ENCODE measurements at regions not wholly inside any gene's neighbourhood (a gene's known extent, or its start where the extent isn't known, plus 50 kb on each side); places are given as distances from the start of the nearest gene placed in this dataset.
"Not testable (repeated sequence)": the region's sequence is repeated elsewhere in the genome, so short reads cannot be mapped to it uniquely, and the experiment has no call there.

DNA sequence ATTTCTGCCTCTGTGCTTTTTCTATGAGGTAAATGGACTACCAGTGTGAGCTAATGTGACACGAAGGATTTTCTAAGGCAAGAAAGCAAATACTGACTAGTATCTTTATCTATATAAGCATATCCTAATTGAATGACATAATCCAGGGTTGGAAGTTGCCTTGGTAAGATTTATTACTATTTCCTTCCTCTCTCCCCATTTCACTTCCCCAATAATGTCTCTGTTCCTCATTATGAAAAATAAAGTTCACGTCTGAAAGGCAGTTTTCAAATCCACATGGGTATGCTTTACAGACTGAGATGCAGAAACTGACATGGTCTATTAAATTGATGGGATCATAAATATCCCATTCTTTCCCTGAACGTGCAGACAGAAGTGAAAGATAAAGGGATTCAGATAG lies 86.0 kb downstream of the DTWD1 start:
- no peak for DNase-seq

DNA sequence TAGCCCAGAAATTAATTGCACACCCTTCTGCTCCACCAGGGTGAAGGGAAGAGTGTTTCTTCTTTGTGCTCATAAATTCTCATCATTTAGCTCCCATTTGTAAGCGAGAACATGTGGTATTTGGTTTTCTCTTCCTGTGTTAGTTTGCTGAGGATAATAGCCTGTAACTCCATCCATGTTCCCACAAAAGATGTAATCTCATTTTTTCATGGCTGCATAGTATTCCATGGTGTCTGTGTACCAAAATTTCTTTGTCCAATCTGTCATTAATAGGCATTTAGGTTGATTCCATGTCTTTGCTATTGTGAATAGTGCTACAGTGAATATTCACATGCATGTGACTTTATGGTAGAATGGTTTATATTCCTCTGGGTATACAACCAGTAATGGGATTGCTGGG lies 86.8 kb downstream of the DTWD1 start:
- no peak for DNase-seq

DNA sequence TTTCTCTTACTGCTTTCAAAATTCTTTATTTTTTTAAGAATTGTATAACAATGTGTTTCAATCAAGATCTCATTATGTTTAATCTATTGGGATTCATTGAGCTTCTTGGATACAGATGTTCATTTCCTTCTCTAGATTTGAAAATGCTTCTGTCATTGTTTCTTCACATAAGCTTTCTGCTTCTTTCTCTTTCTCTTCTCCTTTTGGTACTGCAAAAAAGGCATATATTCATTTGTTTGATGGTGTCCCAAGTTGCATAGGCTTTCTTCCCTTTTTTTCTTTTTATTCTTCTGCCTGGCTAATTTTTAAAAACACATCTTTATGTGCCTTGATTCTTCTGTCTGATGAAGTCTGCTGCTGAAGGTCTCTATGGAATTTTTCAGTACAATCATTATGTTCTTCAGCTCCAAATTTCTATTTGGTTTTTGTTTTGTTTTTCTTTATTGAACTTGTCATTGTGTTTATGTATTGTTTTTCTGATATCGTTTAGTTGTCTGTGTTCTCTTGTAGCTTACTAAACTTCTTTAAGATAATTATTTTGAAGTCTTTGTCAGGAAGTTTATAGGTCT lies 88.9 kb downstream of the DTWD1 start:
- DNase-seq, result no peak

DNA sequence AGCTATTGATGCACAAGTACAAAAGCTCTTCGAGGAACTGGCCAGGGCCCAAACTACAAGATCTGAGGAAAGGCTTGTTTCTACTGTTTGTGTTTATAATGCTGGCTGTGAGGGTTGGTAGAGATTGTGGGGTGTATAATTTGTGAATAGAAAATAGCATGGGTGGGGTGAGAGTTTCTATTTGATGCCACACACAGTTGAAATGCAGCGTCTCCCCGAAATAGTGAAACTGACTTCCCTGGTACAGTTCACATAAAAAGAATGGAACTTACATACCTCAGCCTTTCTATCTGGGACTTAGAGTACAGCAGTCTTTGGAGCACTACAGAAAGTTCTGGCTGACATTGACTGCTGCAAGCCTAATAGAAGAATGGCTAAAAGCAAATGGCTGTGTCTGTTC lies 91.3 kb downstream of the DTWD1 start:
- DNase-seq, result no peak

DNA sequence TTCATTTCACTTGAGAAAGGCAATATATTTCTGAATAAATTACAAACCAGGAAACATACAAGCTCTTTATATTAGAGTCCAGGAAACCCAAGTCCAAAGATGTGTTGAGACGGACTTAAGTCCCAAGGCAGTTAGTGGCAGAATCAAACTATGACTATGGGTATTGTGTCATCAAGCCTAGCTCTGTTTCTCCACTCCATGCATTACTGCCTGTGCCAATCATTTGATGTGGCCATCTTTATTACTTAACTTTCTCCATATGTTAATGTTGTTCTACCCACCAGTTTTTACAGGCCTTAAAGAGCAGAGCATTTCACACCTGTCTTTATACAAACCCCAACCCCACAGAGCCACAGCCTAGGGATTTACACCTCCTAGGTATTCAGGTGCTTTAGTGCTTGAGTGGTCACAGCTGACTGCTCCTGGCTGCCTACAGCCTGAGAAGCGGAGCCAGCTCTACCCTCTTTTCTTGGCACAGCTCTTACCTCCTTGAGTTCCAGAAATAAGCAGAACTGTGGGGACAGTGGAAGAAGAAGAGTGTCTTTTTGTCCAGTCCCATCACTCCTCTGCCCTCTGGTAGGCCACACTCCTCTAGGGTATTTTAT lies 92.1 kb downstream of the DTWD1 start:
- DNase-seq, result peak; percentile 14

DNA sequence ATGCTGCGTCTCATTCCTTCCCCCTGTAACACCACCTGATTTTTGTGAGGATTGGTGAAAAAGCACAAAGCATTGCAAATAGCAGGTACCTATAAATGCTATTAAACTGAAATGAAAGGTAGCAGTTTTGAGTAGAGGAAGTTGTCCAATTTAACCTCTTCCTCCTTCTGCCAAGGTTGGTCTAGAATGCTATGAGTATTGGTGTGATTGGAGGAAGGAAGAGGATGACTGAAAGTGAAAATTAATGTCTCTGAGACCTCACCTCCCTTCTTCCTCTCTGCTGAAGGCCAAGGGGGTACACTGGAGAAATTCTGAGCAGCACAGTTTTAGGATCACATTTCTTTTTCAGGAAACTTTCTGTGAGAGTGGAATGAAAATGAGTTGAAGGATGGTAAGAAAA lies 94.4 kb downstream of the DTWD1 start:
- no peak for DNase-seq

DNA sequence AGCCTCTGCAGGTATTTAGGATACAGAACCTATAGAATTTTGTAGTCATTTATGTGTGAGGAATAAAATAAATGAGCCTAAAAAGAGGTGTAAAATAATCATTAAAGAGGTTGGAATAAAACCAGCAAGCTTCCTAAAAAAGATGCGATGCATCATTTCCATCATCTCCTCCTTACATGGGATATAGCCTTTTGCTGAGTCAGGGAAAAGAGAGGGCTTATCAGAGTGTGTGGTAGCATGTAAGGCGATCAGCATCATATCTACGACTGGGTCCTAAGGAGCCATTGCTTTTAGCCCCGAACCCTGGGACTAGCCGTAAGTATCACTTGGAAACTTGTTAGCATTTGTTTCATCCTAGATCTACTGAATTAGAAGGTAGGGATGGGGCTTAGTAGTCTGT lies 94.9 kb downstream of the DTWD1 start:
- DNase-seq, result no peak

DNA sequence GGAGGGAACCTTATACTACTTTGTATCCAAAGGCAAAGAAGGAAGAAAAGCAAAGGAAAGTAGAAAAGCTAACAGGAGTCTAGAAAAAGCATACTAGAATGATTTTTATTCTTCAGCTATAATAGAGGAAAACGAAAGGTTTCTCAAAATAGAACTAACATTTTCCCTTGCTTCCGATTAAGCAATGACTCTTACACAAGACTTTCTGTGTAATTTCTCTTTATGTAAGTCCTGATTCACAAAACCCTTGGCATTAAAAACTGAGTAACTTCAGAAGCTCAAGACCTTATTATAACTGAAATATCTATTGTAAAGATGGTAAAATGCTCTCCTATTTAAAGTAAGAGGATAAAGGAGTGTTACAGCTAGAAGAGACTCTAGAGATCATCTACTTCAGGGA lies 97.4 kb downstream of the DTWD1 start:
- no peak for DNase-seq

DNA sequence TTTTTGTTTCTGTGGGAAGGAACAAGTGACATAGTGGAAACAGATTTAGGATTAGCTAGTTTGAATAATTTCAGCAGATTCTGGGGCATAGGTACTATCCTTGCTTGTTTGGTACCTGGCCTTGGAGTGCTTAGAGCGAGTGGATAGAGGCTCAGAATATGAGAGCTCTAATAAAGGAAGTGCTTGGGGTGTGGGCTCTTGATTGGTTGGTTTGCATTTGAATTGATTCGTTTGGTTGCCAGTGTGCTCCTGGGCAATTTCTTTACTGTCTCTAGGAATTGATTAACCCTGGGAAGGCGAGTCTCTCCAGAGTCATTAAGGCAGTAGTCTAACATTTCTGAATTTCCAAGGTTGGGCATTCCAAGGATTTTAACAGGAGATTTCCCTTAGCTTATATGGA lies 98.0 kb downstream of the DTWD1 start:
- DNase-seq, result no peak

DNA sequence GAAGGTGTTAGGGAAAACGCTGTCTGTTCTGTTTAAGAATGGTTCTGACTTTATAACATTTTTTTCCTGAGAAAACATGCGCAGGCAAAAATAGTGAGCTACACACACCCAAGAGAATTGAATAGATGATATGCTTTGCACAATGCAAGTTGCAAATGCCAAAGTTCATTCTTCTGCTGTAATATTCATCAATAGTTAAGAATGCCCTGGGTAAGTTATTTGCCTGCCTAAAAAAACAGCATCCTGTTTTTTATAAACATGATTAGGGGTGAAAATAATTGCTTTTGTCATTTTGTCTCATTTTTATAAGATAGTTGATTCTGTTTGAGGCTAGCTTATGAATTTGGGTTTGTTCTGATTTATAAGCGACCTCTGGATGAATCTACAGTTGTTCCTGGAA lies 99.4 kb downstream of the DTWD1 start:
- no peak for DNase-seq

DNA sequence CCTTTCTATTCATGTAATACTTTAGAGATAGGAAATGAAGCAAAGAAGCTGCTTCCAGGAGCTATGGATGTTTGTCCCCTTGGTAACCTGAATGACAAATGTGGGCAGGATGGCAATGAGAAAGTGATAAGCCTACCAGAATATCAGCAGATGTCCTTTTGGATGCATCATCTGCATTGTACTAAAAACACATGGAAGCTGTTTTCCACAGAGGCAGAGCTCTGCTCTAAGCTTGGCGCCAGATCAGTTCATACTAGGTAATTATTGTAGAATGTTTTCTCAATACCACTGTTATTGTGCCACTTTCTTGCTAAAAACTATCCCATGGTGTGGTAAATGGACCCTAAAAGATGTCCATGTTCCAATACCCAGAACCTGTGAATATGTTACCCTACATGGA lies 100.2 kb downstream of the DTWD1 start:
- no peak for DNase-seq

DNA sequence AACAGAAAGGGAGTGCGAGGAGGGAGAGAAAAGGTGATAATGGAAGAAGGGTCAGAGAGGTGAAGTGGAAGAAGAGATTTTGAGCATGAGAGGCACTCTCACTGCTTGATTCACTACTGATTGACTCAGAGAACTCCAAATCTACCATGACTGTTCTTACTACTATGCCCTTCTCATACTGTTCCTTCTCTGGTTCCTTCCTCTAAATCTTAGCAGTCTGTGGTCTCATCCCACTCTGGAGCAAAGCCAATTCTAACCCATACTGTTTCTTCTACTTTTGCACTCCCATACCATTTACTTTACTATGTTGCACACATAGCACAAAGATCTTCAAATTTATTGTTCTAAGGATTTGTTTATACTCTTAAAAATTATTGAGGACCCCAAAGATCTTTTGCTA lies 100.8 kb downstream of the DTWD1 start:
- no peak for DNase-seq

DNA sequence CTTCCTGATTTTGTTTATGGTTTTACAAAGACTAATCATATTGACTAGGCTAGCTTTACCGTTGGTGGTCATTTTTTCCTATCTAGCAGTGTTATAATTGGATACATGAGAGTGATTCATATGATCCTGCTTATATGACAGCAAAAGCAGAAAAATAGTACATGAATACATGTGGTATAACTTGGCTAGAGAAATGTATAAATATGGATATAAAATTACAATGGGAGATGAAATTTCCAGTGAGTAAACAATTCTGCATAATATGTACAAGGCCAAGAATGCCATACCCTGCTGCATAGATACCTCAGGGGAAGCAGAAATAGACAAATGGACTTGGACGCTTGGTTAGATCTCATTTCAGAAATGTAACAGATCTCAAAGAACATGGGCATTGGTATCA lies 103.1 kb downstream of the DTWD1 start:
- no peak for DNase-seq

DNA sequence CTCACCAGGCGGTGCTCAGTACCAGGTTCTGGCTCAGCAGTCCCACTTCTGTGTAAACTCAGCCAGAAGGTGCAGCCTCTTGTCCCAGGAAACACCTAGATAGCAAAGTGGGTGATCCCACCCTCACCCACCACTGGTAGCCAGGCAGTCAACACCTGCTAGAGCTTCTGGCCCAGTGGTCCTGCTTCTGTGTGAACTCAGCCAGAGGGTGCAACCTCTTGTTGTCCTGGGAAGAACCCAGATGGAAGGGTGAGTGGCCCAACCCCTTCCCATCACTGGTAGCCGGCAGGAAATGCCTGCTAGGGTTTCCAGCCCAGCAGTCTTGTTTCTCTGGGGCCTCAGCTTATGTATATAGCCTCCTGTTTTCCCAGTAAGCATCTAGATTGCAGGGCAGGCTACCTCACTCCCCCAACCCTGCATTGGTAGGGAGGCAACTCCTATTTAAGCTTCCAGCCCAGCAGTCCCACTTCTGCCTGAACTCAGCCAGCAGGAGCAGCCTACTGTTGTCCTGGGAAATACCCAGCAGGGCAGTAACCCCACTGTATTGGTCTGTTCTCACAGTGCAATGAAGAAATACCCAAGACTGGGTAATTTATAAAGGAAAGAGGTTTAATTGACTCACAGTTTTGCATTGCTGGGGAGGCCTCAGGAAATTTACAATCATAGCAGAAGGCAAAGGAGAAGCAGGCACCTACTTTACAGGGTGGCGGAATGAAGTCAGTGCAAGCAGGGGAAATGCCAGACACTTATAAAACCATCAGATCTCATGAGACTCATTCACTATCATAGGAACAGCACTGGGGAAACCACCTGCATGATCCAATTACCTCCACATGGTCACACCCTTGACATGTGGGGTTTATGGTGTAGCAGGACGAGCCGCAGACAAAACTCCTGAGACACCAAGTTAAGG lies 110.6 kb downstream of the DTWD1 start:
- no peak for DNase-seq

DNA sequence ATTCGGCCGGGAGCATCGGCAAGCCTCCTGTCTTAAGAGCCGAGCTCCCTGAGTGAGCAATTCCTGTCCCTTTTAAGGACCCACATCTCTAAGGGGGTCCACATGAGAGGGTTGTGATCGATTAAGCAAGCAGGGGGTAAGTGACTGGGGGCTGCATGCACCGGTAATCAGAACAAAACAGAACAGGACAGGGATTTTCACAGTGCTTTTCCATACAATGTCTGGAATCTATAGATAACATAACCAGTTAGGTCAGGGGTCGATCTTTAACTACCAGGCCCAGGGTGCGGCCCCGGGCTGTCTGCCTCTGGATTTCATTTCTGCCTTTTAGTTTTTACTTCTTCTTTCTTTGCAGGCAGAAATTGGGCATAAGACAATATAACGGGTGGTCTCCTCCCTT lies 111.3 kb downstream of the DTWD1 start:
- DNase-seq, result not testable (repeated sequence)

DNA sequence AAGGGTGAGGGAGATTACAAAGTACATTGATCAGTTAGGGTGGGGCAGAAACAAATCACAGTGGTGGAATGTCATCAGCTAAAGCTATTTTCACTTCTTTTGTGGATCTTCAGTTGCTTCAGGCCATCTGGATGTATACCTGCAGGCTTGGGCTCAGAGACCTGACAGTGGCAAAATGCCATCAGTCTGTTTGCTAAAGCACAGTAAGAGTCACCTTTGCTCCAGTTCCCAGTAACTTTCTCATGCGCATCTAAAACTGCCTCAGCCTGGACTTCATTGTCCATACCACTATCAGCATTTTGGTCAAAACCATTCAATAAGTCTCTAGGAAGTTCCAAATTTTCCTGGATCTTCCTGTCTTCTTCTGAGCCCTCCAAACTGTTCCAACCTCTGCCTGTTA lies 113.2 kb downstream of the DTWD1 start:
- peak; percentile 40 for DNase-seq

DNA sequence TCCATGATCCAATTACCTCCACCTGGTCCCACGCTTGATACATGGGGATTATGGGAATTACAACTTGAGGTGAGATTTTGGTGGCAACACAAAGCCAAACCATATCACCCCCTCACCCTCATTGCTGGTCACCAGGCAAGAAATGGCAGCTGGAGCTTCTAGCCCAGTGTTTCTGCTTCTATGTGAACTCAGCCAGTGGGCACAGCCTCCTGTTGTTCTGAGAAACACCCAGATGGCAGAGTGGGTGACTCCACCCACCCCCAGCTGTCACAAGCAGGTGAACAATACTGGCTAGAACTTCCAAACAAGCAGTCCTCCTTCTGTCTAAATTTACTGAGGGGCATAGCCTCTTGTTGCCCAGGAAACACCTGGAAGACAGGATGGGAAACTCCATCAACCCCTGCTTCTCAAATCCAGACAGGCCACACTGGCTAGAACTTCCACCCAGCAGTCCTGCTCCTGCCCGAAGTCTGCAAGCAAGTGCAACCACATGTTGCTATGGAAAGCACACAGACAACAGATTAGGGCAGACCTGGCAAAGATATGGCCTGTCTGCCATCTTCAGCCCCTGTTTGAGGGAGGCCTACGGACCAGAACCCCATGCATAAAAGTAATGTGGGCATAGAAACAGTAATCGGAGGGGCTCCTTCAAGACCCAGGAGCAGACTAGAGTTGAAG lies 114.1 kb downstream of the DTWD1 start:
- DNase-seq, result peak; percentile 80

DNA sequence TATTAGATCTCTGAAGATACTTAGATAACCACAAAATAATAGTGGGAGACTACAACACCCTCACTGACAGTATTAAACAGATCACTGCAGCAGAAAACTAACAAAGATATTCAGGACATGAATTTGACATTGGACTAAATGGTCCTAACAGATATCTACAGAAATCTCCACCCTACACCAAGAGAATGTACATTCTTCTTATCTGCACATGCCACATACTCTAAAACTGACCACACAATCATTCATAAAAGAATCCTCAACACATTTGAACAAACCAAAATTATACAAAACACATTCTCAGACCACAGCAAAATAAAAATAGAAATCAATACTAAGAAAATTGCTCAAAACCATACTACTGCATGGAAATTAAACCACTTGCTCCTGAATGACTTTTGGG lies 116.3 kb downstream of the DTWD1 start:
- DNase-seq, result no peak

DNA sequence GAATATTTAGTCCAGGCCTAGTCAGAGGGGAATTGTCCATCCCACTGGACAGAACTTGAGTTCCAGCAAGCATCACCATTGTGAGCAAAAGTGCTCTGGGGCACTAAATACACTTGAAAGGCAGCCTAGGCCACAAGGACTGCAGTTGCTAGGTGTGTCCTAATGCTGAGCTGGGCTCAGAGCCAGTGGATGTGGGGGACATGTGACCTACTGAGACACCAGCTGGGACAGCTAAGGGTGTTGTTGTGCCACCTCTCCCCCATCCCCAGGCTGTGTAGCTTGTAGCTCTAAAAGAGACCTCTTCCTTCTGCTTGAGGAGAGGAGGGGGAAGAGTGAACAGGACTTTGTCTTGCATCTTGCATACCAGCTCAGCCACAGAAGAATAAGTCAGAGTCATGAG lies 120.9 kb downstream of the DTWD1 start:
- peak; percentile 56 for DNase-seq

DNA sequence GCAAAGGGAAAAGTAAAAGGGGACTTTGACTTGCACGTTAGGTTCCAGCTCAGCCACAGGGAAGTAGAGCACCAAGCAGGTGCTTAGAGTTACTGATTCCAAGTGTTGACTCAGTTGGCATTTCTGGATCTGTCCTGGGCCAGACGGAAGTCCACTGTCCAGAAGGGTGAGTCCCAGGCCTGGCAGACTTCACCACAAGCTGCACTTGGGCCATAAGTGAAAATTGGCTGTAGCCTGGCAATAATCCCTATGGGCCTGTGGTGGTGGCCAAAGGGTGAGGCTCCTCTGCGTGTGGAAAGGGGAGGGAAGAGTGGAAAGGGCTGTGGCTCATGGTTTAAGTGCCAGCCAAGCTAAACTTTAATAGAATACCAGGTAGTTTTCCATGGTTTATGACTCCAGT lies 121.5 kb downstream of the DTWD1 start:
- DNase-seq, result no peak

DNA sequence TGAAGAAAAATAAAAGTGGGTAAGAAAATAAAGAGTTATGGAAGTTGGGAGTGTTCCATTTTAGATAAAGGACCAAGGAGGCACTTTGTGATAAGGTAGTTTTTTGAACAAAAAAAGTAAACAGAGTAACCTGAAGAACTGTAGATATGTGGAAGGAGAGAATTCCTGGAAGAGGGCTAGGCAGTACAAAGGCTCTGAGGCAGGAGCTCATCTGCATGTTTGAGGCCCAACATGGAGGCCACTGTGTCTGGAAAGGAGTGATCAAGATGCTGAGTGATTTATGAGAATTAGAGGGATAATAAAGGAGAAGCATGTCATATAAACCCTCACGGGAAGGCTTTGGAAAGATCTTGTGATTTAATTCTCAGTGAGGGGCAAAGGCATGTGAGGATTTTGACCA lies 126.5 kb downstream of the DTWD1 start:
- no peak for DNase-seq

DNA sequence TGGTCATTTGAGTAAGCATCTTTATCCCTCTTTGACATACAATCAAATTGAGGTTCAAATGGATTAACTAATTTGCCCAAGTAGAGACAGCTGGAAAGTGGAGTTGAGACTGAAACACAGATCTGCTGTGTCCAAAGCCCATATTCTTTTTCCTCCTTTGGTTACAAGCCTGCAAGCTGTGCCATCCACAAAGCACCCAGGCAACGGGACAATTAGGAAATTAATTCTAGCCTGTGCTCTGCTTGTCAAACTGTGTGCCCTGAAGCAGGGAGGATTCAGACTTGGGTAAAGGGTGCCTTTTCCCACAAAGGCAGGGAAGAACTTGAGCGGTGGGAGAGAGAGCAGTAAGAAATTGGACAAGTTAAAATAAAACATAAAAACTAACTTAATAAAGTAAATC lies 127.9 kb downstream of the DTWD1 start:
- no peak for DNase-seq

DNA sequence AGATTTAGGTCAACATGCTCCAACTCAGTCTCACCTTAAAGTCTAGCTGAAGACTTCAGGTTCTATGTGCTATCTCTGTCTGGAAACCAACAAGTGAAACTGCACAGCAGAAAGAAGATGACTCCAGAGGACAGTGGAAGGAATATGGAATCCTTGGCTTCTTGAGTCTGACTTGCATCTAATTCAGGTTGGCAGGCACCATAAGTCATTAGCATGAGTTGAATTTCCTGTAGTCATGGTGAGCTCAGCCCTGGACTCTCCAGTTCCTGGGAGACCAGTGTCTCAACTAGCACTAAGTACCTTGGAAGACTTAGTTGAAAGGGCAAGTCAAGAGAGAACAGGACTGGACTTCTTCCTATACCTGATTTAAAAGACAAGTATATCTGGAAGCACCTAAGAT lies 129.7 kb downstream of the DTWD1 start:
- no peak for DNase-seq

DNA sequence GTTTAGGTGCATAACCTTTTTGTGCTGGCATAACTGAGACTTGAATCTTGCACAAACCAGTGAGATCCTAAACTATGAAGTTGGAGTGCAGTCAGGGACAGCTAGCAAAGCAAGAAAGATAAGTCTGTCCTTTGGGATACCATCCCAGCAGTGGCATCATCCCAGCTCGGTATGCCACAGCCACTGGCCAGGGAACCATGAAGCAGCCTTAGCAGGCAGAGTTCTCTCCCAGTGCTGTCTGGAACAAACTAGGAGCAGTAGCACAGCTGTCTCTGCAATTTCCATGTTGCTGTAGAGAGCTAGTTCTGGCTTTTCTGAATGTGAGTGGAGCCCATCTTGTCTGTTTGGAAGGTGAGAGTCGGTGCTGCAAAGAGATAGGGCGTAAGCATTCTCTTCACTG lies 130.3 kb downstream of the DTWD1 start:
- no peak for DNase-seq
